Muscle of leg (tissue), 3 donors: ENCODE measurements at regions not wholly inside any gene's neighbourhood (a gene's known extent, or its start where the extent isn't known, plus 50 kb on each side); places are given as distances from the start of the nearest gene placed in this dataset.

ENCODE experiments used
- DNase-seq: peaks from one replicate; pipeline ENCODE4 v3.0.0; 2013
- H3K27ac ChIP-seq: one replicate; pipeline ENCODE4 v1.5.1; 2013; ENCODE audit warnings: mild to moderate bottlenecking, low read length, control low read depth
- H3K27me3 ChIP-seq: one replicate; pipeline ENCODE4 v1.6.1; 2013; ENCODE audit warnings: low read length; ENCODE audit not compliant: control insufficient read depth, insufficient read depth
- H3K36me3 ChIP-seq: one replicate; pipeline ENCODE4 v1.6.1; 2013; ENCODE audit warnings: low read length; ENCODE audit not compliant: control insufficient read depth, insufficient read depth
- H3K4me1 ChIP-seq: one replicate; pipeline ENCODE4 v1.6.1; 2013; ENCODE audit warnings: low read length; ENCODE audit not compliant: control insufficient read depth, insufficient read depth
- H3K4me3 ChIP-seq: one replicate; pipeline ENCODE4 v1.5.1; 2013; ENCODE audit warnings: low read length, control low read depth
- H3K9me3 ChIP-seq: replicated peaks from 2 replicates; pipeline ENCODE4 v1.6.1; 2013; ENCODE audit warnings: low read depth, low read length; ENCODE audit not compliant: control insufficient read depth
- WGBS: methylation state at CpG from one replicate; pipeline ENCODE4 v1.1.5; 2013; ENCODE audit warnings: missing lambda C conversion rate; ENCODE audit not compliant: insufficient coverage; 5-methylcytosine and 5-hydroxymethylcytosine counted together

DNA sequence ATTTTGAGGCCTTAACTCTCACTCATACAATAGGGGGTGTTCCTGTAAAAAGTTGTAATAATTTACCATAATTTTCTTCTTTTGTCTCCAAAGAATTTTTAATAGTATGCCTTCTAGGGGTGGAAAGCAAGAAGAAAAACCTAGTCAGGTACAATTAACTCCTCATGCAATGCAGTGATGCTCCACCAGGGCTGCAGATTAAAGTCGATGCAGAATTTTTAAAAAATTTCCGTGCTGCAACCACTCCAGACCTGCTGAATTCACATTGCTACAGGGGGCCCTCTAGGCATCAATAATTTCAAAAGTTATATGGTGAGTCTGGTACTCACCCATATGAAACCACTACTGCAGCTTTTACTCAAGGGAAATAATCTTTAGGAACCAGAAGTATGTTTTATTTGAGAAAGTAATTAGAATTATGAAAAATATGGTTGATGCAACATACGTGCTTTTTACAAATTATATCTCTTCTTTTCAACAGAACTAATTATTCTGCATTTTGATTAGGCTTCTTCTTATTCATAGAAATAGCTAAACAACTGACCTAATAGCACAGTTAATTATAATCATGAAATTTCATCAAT, 353.2 kb downstream of the BCAT1 start:
- Histone ChIP-seq H3K27me3 (no peaks in the 10 kb centered on the region), H3K4me3 (no peak overlapping the region), H3K36me3 (no peaks in the 10 kb centered on the region), H3K4me1 (no peaks in the 10 kb centered on the region), H3K9me3 (no peaks in the 10 kb centered on the region), H3K27ac (no peak overlapping the region)
- WGBS = no CpG with 5 or more reads among the region's 3 CpGs
- no peak for DNase-seq

GRCh38 chr12:24591715-24592440, 357.0 kb downstream of the BCAT1 start:
- no peak overlapping the region for H3K4me3 ChIP-seq
- no peaks in the 10 kb centered on the region for H3K27me3 ChIP-seq
- no peak for DNase-seq
- H3K9me3 ChIP-seq = no peaks in the 10 kb centered on the region
- no CpG with 5 or more reads among the region's 1 CpG for WGBS
- H3K36me3 ChIP-seq = no peaks in the 10 kb centered on the region
- H3K27ac ChIP-seq = no peak overlapping the region
- no peaks in the 10 kb centered on the region for H3K4me1 ChIP-seq

DNA sequence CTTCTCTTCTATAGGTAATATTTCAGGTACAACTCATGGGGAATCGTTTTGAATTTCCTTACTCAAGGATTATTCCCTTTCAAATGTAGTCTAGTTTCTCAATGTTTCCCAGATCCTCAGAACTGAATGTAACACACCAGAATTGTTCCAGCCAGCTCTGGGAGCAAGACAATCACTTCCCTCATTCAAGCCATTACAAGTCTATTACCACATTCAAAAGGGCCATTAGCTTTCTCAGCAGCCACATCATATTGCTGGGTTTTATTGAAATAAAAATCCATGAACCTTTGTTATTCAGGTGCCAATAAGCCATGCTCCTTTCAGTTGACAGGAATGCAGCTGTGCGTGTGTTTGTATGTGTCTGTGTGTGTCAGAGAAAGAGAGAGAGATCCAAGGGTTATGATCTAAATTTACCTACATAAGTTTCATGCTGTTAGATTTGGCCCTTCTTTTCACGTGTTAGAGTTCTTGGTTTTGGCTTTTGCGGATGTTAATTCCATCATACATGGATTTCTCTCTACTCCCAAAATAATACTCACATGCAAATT, 357.7 kb downstream of the BCAT1 start:
- H3K27ac ChIP-seq = no peak overlapping the region
- no peaks in the 10 kb centered on the region for H3K9me3 ChIP-seq
- H3K27me3 ChIP-seq = no peaks in the 10 kb centered on the region
- DNase-seq = no peak
- no peak overlapping the region for H3K4me3 ChIP-seq
- H3K4me1 ChIP-seq = no peaks in the 10 kb centered on the region
- H3K36me3 ChIP-seq = no peaks in the 10 kb centered on the region
- WGBS = no CpG with 5 or more reads among the region's 4 CpGs

- Histone ChIP-seq H3K4me3 (no peak overlapping the region), H3K9me3 (no peaks in the 10 kb centered on the region), H3K36me3 (no peaks in the 10 kb centered on the region), H3K27me3 (no peaks in the 10 kb centered on the region), H3K27ac (no peak overlapping the region), H3K4me1 (no peaks in the 10 kb centered on the region)
- no CpG with 5 or more reads among the region's 2 CpGs for WGBS
- peak; percentile 24 for DNase-seq
These were observed 362.6 kb downstream of the BCAT1 start for GRCh38 chr12:24586293-24586692.

DNA sequence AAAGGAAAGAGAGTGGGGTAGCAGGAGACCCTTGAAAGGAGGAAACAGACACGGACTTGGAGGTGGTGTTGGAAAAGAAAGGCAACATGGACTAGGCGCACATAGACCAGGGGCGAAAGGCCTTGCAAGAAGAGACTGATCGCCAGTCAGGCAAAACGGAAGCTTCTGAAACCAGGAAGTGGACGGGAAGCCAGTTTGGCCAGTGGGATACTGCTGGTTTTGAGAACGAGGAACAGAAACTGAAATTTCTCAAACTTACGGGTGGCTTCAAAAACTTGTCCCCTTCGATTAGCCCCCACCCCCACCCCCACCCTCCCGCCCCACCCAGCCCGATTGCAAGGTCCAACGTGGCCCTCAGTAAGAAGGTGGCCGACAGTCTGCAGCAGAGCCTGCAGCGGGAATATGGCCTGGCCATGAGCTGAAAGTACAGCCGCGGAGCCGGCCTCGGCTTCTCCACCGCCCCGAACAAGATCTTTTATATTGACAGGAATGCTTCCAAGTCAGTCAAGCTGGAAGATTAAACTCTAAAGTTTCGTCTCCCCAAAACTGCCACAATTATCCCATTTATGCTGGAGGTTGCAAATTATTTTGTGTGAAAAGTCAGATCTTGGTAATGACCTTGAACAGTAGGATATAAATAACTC, 364.7 kb downstream of the BCAT1 start:
- H3K4me1 ChIP-seq = no peaks in the 10 kb centered on the region
- no peak overlapping the region for H3K27ac ChIP-seq
- H3K27me3 ChIP-seq = no peaks in the 10 kb centered on the region

DNA sequence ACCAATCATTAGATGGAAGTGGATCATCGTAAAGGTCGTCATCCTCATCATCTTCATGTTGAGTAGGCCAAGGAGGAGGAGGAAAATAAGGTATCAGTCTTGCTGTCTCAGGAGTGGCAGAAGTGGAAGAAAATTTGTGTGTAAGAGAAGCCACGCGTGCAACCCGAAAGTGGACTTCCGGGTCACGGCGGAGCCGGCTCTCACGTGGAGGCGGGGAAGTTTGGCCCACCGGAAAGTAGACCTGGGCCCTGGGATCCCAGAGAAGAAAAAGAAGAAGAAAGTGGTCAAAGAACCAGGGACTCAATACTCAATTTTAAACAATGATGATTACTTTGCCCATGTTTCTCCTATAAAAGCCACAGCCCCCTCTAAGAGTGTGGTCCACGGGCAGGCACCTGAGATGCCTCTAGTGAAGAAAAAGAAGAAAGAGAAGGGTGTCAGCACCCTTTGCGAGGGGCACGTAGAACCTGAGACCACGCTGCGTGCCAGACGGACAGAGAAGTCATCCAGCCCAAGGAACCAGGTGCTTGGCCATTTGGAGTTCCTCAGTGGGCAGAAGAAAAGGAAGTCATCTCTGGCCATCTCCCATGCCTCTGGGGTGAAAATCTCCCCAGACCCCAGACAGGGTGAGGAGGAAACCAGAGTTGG, 365.8 kb downstream of the BCAT1 start:
- 94% methylated on average over 13 of the region's 18 CpGs for WGBS
- H3K9me3 ChIP-seq = no peaks in the 10 kb centered on the region
- no peaks in the 10 kb centered on the region for H3K36me3 ChIP-seq
- no peak overlapping the region for H3K4me3 ChIP-seq
- no peaks in the 10 kb centered on the region for H3K27me3 ChIP-seq
- no peak overlapping the region for H3K27ac ChIP-seq
- no peaks in the 10 kb centered on the region for H3K4me1 ChIP-seq
- DNase-seq = no peak

More for the DNA sequence above, 364.7 kb downstream of the BCAT1 start:
- H3K4me3 ChIP-seq = no peak overlapping the region
- no peak for DNase-seq
- H3K9me3 ChIP-seq = no peaks in the 10 kb centered on the region
- H3K36me3 ChIP-seq = no peaks in the 10 kb centered on the region
- WGBS = 94% methylated on average over 13 of the region's 21 CpGs

DNA sequence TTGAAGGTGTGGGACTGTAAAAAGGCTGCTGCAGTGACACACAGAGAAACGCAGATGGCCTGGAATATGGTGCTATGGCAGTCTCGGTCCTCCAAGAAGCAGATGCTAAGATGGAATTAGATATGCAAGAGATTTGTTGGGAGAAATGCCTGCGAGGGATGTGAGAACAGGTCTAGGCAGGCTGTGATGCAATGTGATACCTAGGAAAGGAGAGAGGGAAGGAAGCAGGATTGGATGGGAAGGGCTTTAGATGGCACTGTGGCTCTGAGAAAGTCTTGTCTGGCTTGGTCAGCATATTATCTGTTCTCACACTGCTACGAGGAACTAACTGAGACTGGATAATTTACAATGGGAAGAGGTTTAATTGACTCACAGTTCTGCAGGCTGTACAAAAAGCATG, 374.4 kb downstream of the BCAT1 start:
- Histone ChIP-seq H3K4me3 (no peak overlapping the region), H3K4me1 (no peaks in the 10 kb centered on the region), H3K36me3 (no peaks in the 10 kb centered on the region), H3K9me3 (no peaks in the 10 kb centered on the region), H3K27me3 (no peaks in the 10 kb centered on the region), H3K27ac (no peak overlapping the region)
- 90% methylated on average over 4 of the region's 4 CpGs for WGBS
- DNase-seq = no peak

GRCh38 chr12:24573621-24574020, 375.3 kb downstream of the BCAT1 start:
- no peaks in the 10 kb centered on the region for H3K9me3 ChIP-seq
- no peak overlapping the region for H3K4me3 ChIP-seq
- H3K27me3 ChIP-seq = no peaks in the 10 kb centered on the region
- no peaks in the 10 kb centered on the region for H3K36me3 ChIP-seq
- H3K27ac ChIP-seq = no peak overlapping the region
- no peaks in the 10 kb centered on the region for H3K4me1 ChIP-seq
- DNase-seq = no peak

DNA sequence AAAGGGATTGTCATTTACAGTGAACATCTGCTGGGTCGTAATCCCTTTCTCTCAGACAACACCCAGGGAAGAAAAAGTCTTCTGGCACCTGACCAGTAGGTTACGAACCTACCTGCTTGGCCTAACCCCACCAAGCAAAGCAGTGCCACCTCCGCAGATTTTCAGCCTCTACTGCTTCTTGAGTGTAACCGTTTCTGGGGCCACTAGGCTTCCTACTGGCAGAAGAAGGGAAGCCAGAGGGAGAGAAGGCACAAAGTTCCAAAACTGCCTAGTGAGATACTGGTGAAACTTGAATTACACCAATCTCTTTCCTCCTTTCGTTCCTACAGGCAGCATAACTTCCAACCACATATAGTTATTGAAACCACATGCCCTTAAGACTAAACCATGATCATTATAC, 383.6 kb downstream of the BCAT1 start:
- peaks cover 30% of the 10 kb centered on the region for H3K27me3 ChIP-seq

More for the DNA sequence above, 383.6 kb downstream of the BCAT1 start:
- DNase-seq = no peak
- H3K9me3 ChIP-seq = no peaks in the 10 kb centered on the region
- 86% methylated on average over 1 of the region's 5 CpGs for WGBS
- peaks cover 12% of the 10 kb centered on the region for H3K4me1 ChIP-seq
- no peak overlapping the region for H3K4me3 ChIP-seq
- H3K27ac ChIP-seq = no peak overlapping the region
- no peaks in the 10 kb centered on the region for H3K36me3 ChIP-seq
